Testis (tissue), 2 donors: ENCODE measurements at regions not wholly inside any gene's neighbourhood (a gene's known extent, or its start where the extent isn't known, plus 50 kb on each side); places are given as distances from the start of the nearest gene placed in this dataset.

Experiments
- CTCF ChIP-seq, 3 experiments: fragments of 450-650 bp in 2 of 3; fragments of 200-600 bp in 1 of 3; sonication (generic) in 1 of 3; IDR thresholded peaks; one replicate each; pipeline ENCODE4 v1.5.1; 2016 to 2019; ENCODE audit warnings: antibody characterized with exemption in 3 of 3, mild to moderate bottlenecking in 2 of 3, moderate library complexity in 1 of 3
- POLR2A ChIP-seq: fragments of 450-650 bp; IDR thresholded peaks from one replicate; pipeline ENCODE4 v1.6.1; 2017; ENCODE audit warnings: antibody characterized with exemption, mild to moderate bottlenecking, moderate library complexity

- TF ChIP-seq POLR2A: no peak
- no peak for TF ChIP-seq CTCF (IDR thresholded peaks at IDR 0.05)
These were observed 147.0 kb upstream of the ID2 start for GRCh38 chr2:8534729-8535468.
